Stimulated activated CD4-positive, alpha-beta T cell treated with anti-CD3 and anti-CD28 coated beads, Interleukin-1b, Interleukin-23, amount 100 ng/mL, for 24 hours (primary cell): ENCODE measurements at regions not wholly inside any gene's neighbourhood (a gene's known extent, or its start where the extent isn't known, plus 50 kb on each side); places are given as distances from the start of the nearest gene placed in this dataset.

Source experiments
- DNase-seq, 4 experiments: peaks; one replicate each; pipeline ENCODE4 v3.0.0-alpha.2; 2020; ENCODE audit warnings: low read depth in 4 of 4, low spot score in 1 of 4

DNA sequence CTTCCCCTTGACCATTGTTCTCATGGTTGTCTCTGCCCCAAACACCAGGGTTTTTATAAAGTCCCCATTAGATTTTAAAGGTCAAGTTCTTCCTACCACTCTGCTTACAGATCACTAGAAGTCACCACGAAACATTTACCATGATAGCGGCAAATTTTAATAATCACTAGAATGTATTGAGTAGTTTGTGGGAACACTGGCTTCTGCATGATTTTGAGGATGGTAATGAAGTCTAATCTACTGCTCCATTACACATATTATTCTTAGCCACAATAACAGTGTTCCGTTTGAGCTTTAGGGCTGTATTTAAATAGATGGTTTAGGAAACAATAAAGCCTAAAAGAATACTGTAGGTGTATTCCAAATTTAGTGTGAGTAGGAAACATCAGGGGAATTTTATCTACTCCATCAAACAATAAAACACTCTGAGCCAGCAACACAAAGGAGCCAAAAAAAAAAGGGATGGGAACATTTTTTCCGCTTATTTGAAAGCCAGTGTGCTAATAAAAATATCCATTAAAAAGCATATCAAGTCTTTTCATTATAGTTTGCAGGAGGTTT is 49.7 kb downstream of the KLF12 start:
- no peak for DNase-seq

DNA sequence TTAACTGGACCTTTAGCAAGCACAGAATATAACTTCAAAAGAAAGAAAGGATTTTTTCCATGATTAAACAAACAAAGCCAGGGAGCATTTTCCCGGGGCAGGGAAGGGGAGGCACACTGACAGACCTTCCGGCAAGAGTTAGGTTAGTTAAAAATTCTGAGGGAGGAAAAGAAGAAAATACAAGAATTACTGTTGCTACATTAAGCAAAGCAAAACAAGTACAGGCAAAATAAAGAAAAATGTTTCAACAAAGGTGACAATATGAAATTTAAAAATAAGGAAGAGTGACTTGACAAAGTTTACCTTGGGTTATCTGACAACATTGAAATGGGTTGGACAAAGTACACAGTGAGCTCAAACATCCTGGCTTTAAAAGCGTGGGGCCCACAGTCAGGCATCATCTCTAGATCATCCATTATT is 51.5 kb downstream of the KLF12 start:
- no peak for DNase-seq

DNA sequence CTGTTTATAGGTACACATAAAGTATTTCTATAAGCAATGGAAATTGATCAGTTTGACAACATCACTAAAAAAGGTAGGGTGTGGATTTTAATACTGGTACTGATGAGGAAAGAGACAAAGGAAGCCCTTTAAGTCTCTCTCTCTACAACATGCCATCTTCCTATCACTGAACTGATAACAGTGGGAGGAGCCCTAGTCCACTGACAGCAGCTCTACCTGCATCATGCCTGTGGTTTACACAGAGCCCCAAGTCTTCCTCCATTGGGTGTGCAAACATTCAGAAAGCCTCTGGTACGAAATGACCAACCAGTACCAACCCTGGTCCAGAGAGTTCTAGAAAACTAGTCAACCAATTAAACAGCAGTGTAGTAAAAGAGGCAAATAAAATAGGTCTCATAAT is 53.4 kb downstream of the KLF12 start:
- no peak for DNase-seq

DNA sequence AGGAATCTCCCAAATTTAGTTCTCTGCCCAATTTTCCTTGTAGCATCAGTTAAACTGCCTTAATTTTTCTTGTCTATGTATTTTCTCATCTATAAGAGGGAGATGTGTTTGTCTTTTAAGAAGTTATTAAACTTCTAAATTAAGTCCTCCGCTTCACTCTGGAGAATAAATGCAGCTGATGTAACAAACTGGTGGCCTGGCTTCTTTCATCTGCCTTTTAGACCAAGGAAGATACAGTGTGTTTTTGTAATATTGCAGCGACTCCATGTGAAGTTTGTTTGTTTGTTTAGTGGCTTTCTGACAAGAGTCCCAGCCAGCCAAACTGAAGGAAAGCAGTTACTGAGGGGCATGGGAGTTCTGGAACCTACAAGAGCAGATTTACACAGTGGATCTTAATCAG is 56.4 kb downstream of the KLF12 start:
- no peak for DNase-seq

DNA sequence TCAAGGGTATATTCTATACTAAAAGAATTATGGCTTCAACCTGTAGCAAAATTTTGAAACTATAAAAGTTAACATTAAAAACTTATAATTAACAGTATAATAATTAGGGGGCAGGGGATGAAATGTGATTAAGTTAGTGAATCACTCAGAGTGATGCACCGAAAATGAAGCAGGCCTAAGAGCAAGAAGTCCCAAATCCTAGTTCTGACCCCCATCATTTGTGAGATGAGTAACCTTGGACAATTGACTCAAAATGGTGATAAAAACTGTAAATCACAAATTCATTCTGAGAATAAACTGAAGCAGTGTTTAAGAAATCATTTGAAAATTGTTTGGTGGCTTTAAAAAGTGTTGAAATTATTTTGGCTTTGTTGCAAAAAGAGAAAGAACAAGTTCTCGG is 56.8 kb downstream of the KLF12 start:
- DNase-seq = no peak

DNA sequence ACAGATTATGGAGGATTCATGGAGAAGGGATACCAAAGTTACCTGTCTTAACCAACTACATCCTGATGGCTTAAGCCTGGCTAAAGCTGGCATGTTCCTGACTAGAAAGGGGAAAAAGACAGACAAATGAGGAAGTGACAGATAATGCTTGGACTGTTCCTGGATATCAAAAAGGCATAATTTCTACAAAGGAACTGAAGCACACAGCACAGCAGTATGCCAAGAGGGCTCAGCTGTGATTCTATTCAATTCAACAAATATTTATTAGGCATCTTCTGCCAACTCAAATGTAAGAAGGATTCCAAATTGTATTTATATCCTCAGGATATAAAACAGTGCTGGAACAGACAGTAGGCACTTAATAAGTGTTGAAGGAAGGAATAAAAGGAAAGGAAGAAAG is 59.5 kb downstream of the KLF12 start:
- no peak for DNase-seq

DNA sequence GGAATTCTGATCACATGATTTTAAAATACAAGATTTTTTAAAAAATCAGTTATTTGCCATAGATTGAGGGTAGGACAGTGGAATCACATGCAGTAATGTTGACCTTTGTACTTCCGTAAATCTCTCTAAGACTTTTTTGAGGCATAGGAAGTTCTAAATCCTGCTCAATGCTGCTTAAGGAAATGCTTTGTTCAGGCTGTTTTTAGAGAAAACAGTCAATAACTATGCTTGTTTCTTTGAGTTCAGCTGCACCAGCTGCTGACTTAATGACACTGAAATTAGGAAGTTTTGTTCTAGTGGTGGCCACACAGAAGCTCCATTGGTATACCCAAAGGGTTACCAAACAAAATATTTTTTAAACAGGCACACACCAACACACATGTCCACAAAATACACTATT is 60.9 kb downstream of the KLF12 start:
- DNase-seq = no peak

DNA sequence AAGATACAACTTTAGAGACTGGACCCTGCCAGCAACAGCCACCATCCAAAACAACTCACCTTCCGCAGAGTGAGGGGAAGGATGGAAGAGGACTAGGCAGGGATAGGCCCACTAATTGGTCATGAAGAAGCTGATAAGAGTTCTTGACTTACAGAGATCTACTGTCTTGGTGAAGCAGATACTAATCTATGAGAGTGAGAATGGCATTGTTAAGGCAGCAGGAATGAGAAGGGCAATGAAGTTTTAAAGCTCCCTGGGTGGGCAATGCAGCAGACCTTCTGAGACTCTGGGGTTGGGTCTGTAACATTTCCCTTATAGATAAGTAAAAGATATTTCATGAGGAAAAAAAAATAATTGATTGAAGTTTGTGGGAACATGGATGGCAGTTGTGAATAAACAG is 63.7 kb downstream of the KLF12 start:
- no peak for DNase-seq

DNA sequence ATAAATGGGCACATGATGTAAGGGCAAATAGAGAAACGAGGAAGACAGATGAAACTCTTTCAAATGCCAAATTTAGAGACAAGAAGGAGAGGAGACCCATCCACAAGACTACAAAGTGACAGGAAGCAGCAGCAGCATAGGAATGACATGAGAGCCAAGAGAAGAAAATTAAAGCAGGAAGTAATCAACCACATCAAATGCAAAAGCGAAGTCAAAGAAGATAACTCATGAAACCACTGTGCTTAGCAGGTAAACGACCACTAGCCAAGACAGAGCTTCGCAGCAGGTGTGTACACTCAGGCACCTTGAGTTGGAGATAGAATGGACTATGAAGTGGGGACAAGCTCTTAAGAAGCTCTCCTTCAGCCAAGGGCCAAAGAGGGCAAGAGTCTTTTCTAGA is 64.1 kb downstream of the KLF12 start:
- no peak for DNase-seq

DNA sequence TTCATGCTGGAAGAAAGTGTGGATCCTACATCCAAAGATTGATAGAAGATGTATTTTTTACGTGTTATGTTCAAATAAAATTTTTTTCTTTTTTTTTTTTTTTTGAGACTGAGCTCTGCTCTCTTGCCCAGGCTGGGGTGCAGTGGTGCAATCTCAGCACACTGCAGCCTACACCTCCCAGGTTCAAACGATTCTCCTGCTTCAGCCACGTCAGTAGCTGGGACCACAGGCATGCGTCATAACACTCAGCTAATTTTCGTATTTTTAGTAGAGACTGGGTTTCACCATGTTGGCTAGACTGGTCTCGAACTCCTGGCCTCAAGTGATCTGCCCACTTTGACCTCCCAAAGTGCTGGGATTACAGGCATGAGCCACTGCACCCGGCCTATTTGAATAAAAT is 65.7 kb downstream of the KLF12 start:
- DNase-seq = no peak

DNA sequence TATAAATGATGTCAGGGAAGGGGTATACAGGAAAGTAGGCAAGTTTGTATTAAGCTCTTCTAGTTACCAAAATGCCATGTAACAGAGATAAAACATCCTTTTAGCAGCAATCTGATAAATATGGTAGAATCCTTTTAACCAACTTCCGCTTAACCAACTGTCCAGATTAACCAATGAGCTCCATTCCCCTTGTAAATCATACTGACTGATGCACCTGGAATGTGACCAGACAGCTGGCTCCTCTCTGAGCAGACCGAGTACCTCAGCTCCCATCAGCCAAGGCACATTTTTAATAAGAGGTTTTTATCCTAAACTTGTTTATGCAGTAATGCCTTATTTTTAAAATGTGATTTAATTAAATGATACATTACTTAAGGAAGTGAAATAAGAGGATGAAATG is 66.4 kb downstream of the KLF12 start:
- no peak for DNase-seq

DNA sequence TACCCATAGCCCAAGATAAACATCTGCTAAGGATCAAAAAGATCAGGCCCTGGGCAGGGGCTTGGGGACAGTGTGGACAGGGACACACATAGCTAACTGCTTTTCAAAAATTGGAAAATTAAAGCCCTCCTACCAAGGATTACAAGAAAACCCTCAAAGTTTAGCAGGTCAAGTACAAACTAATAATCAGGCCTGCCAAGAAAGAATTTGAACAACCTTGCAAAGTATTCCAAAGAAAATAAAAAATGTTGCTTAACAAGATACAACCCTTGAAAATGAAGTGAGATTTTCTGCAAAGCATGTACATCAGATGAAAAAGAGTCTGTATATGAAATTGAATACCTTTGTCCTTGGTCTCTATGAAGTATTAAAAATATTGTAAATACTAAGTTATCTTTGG is 67.3 kb downstream of the KLF12 start:
- no peak for DNase-seq

DNA sequence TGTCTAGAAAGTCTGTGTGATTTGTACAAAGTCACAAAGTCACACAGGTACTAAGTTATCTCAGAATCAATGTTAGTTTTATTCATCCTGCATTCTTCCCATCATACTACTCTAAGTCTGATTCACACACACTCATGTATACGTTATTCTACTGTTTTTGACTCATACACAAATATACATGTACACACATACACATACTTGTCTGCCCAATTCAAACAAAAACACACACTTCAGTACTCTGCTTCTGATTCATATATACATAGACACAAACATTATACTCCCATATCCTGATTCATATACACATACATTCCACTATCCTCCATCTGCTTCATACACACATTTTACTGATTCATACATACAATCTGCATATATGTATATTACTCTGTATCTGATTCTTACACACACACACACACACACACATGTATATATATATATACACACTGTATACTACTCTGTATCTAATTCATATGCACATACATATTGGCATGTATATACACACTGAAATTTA is 69.3 kb downstream of the KLF12 start:
- DNase-seq = no peak

DNA sequence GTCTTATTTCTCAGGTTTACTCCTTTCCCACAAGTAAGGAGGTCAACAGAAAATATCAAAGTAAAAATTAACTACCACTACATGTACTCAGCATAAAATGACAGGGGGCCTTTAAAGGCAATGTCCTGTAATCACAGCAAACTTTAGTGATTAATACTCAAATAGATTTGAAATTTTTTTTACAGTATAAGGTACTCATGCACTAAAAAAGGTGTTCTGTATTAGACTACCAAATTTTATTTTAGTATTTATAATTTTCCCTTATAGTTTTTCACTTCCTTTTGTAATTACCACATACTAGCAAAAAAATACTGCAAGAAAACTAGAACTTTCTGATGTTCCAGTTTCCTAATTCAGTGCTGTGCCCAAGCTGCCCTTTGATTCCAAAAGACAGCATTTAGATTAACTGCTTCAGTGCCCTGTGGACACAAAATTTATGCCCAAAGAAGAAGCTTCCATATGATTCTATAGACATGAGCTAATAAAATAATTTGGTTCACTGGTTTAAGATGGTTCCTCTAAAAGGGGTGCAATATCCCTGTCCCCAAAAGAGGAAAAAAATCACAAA is 70.6 kb downstream of the KLF12 start:
- DNase-seq = no peak

DNA sequence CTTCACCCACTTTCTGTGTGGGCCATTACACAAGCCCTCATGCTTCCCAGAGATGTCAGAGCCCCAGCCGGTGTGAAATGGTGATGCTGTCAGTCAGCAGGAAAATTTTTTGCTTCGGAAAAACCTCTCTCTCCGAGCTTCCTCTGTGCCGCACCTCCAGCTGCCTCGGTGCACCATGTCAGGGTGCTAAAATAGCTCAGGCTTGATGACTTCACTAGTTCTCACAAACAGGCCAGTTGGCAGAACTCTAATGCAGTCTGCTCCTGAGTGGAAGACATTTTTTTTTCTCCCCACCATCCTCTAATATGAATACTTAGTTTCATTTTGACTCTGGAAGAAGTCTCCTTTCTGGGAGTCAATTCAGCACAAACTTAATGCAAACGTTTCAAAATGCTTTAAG is 71.3 kb downstream of the KLF12 start:
- DNase-seq = peak in 1 of 4 experiments; percentile 35

DNA sequence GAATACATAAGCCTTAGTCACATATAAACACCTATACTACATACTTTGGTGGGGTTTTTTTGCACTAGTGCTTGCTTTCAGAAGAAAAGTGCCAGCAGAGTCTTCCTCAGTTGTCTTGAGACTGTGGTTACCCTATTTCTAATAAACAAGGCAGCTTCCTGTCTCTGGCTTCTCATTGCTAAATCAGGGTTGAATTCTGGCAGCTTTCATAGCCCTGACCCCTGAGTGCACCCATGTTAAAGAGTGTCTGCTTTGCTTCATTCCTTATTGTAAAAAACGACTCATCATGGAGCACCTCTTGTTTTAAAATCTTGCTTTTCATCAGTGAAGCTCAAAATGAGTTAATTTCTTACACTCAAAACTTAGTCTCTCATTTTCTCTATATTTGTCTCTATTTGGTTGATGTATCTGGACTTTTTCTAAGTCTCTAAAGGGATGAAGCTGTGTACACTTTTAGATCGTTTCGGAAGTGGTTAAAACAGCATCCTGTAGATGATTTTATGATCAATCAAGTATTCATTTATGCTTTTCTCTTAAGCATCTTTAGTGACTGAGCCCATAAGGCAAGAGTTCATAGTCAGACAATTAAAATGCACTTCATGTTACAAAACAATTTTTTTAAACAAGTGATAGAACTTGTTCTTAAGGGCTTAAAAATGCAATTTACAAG is 72.1 kb downstream of the KLF12 start:
- no peak for DNase-seq

DNA sequence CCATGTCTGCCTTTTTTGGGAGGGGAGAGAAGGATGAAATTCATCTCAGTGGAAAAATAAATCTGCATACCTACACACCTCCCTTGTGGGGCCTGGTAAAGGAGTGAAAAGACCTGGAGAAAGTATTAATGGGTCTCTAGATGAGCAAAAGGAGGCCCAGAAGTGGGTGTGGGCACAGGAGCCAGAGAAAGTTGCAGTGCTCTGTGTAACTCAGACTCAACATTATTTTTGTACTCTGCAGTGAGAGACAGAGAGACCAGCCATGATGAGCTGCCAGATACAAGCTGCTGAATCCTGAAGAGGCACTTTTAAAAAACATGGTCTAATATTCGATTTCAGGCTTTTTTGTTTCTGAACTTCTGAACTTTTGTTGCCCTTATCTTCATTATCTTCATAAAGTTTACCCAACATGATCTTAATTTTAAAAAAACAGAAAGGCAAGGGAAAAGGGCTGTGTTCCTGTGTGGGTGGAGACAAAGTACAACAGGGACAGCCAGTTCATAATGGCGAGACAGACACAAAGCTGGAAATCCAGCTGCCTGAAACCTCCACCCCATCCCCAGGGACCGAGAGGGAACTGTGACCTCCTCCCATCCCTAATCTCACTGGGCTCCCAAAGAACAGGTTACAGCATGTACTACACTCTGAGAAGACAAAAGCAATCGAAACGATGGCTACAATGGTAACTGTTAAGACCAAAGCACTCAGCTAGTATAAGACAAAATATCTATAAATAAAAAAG is 77.2 kb downstream of the KLF12 start:
- no peak for DNase-seq

DNA sequence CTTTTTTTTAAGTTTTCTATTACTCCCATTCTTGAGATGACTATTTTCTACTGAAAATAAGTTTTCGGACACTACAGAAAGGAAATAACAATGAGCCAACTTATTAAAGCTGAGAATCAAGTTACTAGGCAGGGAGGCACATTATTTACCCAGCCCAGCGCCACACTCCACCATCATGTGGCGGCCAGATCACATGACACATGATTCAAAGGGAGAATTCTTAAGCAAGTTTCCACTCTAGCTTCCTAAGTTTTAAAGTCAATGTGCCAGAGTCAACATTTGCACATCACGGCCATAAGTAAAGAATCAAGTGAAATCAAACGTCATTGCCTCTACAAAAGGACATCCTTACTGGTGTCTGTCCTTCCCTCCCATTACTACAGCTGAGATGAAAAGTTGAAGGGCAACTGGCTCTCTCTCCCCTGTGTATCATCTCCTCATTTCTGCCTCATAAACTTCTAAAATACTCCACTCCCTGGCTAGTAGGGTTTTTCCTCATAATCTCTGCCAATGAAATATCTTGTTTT is 81.7 kb downstream of the KLF12 start:
- no peak for DNase-seq

DNA sequence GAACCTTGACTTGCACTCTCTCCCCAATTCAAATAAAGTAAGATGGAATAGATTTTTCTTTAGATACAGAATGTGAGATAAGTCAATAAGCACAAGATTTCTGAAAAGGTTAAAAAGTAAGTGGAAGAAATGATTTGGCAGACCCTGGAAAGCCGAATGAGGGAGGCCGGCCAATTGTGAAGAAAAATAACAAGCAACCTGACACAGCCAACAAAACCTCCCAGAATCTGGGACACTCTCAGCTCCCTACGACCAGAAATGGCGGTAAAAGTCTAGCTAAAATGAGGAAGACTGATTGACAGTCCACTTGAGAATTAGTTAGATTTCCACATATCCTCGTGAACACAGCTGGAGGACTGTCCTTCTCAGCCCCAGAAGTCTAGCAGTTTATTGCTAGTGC is 85.4 kb downstream of the KLF12 start:
- DNase-seq = no peak

DNA sequence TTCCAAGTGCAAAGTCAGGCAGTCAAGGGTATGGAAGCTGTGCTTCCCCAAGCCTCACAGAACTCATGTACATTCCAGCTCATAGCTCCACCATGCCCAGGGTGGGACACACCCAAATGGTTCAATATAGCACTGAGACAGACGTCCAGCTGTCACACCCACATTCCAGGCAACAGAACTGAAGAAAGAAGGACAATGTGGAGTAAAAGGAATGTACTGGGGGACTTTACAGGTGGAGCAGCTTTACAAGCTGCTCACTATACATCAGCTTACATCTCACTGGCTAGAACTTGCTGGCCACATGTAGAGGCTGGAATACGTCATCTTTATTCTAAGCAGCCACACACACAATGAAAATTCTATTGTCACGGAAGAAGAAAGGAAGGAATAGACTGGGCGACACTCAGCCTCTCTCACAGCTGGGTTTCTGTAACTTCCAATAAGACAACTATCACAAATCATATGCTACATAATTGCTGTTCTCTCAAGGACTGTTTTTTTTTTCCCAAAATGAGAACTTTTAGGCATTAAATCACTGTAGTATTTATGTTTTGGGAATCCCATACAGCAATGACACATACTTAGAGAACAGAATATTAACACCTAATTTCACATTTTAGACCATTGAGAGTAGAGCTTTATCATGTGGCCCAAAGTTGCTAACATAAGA is 86.1 kb downstream of the KLF12 start:
- DNase-seq = no peak

DNA sequence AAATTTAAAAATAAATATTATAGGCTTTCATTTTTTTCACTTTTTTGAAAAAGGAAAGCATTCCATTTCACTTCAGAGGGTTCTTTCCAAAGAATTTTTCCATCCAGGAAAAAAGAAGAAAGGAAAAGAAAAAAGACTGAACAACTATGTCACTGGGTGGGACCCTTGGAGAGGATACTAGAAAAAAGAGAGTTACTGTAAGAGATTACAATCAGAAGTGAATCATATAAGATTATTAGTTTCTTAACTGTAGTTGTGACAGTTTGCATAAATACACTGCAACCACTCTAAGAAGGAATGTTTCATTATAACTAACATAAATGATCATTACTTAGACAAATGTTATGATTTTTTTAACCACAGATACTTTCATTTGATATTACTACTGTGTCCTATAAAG is 87.8 kb downstream of the KLF12 start:
- DNase-seq = no peak
